ENCODE measurements at regions not wholly inside any gene's neighbourhood (a gene's known extent, or its start where the extent isn't known, plus 50 kb on each side); places are given as distances from the start of the nearest gene placed in this dataset.

DNA sequence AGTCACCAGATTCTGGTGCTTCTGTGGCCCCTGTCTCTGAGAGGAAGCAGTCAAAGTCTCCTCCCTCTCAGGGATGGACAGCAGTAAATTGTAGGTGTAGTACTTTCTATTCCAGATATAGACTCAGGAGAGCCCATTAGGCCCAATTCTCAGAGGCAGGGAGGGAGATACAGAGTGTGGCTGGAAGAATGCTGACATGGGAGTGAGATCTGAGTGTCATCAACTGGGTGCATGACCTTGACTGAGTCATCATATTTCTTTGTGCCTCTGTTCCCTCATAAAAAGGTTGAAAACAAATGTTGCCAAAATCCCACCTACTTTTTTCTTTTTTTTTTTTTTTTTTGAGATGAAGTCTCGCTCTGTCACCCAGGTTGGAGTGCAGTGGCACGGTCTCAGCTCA is 506.1 kb downstream of the BCL11A start:
- H3K27me3 ChIP-seq (ENCODE audit: control insufficient read depth, insufficient read depth, low read length), result no peaks in the 10 kb centered on the region
- H3K36me3 ChIP-seq (ENCODE audit: control insufficient read depth, insufficient read depth, low read length), result no peaks in the 10 kb centered on the region
- ChIA-PET CTCF (no interaction called here), POLR2A (no interaction called here)
- no TSS peak for BruUV-seq (replicated peaks)
- no peak overlapping the region for H3K27ac ChIP-seq (ENCODE audit: low read length)
- TF ChIP-seq, protein P1, sequence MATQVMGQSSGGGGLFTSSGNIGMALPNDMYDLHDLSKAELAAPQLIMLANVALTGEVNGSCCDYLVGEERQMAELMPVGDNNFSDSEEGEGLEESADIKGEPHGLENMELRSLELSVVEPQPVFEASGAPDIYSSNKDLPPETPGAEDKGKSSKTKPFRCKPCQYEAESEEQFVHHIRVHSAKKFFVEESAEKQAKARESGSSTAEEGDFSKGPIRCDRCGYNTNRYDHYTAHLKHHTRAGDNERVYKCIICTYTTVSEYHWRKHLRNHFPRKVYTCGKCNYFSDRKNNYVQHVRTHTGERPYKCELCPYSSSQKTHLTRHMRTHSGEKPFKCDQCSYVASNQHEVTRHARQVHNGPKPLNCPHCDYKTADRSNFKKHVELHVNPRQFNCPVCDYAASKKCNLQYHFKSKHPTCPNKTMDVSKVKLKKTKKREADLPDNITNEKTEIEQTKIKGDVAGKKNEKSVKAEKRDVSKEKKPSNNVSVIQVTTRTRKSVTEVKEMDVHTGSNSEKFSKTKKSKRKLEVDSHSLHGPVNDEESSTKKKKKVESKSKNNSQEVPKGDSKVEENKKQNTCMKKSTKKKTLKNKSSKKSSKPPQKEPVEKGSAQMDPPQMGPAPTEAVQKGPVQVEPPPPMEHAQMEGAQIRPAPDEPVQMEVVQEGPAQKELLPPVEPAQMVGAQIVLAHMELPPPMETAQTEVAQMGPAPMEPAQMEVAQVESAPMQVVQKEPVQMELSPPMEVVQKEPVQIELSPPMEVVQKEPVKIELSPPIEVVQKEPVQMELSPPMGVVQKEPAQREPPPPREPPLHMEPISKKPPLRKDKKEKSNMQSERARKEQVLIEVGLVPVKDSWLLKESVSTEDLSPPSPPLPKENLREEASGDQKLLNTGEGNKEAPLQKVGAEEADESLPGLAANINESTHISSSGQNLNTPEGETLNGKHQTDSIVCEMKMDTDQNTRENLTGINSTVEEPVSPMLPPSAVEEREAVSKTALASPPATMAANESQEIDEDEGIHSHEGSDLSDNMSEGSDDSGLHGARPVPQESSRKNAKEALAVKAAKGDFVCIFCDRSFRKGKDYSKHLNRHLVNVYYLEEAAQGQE (IDR thresholded peaks at IDR 0.05; ENCODE audit: insufficient read depth in 1 of 2, low read depth in 2 of 2, low read length in 1 of 2), result no peak
- TF ChIP-seq TCF7L2 (IDR thresholded peaks at IDR 0.05; ENCODE audit: low read depth, low read length) (no peak), POLR2AphosphoS5 (IDR thresholded peaks at IDR 0.05; ENCODE audit: low read depth, low read length) (no peak), SIN3A (IDR thresholded peaks at IDR 0.05; ENCODE audit: borderline replicate concordance, insufficient read depth, low read depth, low read length) (no peak)
- TF ChIP-seq, protein P2, sequence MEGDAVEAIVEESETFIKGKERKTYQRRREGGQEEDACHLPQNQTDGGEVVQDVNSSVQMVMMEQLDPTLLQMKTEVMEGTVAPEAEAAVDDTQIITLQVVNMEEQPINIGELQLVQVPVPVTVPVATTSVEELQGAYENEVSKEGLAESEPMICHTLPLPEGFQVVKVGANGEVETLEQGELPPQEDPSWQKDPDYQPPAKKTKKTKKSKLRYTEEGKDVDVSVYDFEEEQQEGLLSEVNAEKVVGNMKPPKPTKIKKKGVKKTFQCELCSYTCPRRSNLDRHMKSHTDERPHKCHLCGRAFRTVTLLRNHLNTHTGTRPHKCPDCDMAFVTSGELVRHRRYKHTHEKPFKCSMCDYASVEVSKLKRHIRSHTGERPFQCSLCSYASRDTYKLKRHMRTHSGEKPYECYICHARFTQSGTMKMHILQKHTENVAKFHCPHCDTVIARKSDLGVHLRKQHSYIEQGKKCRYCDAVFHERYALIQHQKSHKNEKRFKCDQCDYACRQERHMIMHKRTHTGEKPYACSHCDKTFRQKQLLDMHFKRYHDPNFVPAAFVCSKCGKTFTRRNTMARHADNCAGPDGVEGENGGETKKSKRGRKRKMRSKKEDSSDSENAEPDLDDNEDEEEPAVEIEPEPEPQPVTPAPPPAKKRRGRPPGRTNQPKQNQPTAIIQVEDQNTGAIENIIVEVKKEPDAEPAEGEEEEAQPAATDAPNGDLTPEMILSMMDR (IDR thresholded peaks at IDR 0.05), result no peak
- ATAC-seq (no peak), DNase-seq (ENCODE audit: low read depth, low spot score) (no peak)
- H3K4me3 ChIP-seq (ENCODE audit: low read depth in 2 of 2, low read length in 2 of 2), result no peak overlapping the region
- no peaks in the 10 kb centered on the region for H3K4me1 ChIP-seq (ENCODE audit: control insufficient read depth, insufficient read depth, low read length)
- no peaks in the 10 kb centered on the region for H3K9me3 ChIP-seq (ENCODE audit: control insufficient read depth, insufficient read depth, low read depth, low read length)
- intact Hi-C loops (cut with micrococcal nuclease; ENCODE audit: unreplicated experiment), result no loop called here
- in situ Hi-C loops (cut with HindIII; ENCODE audit: low pct_unique_long_range_greater_than_20kb, low sequenced_read_pairs), result no loop called here

DNA sequence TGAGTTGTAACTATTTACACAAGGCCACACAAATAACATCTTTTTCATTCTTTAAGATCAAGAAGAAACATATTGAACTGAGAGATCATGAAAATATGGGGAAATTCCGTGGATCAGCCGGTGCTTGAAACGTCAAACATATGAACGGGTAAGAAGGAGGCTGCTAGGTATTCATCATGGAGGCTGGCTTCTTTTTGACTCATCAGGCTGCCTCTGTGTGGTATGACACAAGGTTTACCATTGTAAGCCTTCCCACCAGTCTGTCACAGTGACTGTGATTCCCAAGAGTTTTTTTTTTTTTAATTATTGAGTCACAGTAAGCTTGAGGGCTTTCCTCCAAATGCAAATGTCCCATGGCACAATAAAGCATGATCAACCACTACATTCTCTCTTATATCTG is 506.9 kb downstream of the BCL11A start:
- ATAC-seq (no peak), DNase-seq (ENCODE audit: low read depth, low spot score) (no peak)
- in situ Hi-C loops (cut with HindIII; ENCODE audit: low pct_unique_long_range_greater_than_20kb, low sequenced_read_pairs), result no loop called here
- ChIA-PET CTCF (no interaction called here), POLR2A (no interaction called here)
- Histone ChIP-seq H3K27me3 (ENCODE audit: control insufficient read depth, insufficient read depth, low read length) (no peaks in the 10 kb centered on the region), H3K36me3 (ENCODE audit: control insufficient read depth, insufficient read depth, low read length) (no peaks in the 10 kb centered on the region), H3K9me3 (ENCODE audit: control insufficient read depth, insufficient read depth, low read depth, low read length) (no peaks in the 10 kb centered on the region), H3K4me3 (ENCODE audit: low read depth in 2 of 2, low read length in 2 of 2) (no peak overlapping the region), H3K27ac (ENCODE audit: low read length) (no peak overlapping the region), H3K4me1 (ENCODE audit: control insufficient read depth, insufficient read depth, low read length) (no peaks in the 10 kb centered on the region)
- BruUV-seq (replicated peaks), result no TSS peak
- intact Hi-C loops (cut with micrococcal nuclease; ENCODE audit: unreplicated experiment), result no loop called here
- TF ChIP-seq TCF7L2 (IDR thresholded peaks at IDR 0.05; ENCODE audit: low read depth, low read length) (no peak), POLR2AphosphoS5 (IDR thresholded peaks at IDR 0.05; ENCODE audit: low read depth, low read length) (no peak), SIN3A (IDR thresholded peaks at IDR 0.05; ENCODE audit: borderline replicate concordance, insufficient read depth, low read depth, low read length) (no peak)
- TF ChIP-seq, protein P1 (IDR thresholded peaks at IDR 0.05; ENCODE audit: insufficient read depth in 1 of 2, low read depth in 2 of 2, low read length in 1 of 2), result no peak
- TF ChIP-seq, protein P2 (IDR thresholded peaks at IDR 0.05), result no peak
